A549 (cell line): ENCODE measurements at regions not wholly inside any gene's neighbourhood (a gene's known extent, or its start where the extent isn't known, plus 50 kb on each side); places are given as distances from the start of the nearest gene placed in this dataset.

Experiments used
- BHLHE40 ChIP-seq: IDR thresholded peaks from 2 replicates; pipeline ENCODE4 v1.6.1; 2012; ENCODE audit warnings: low read depth, low read length, inconsistent platforms
- CEBPB ChIP-seq, 2 experiments: fragments of >200 bp in 1 of 2; sonication (Bioruptor Twin) in 1 of 2; formaldehyde crosslinking in 1 of 2; IDR thresholded peaks; 2 replicates each; pipeline ENCODE4 v1.6.1; 2012 to 2016
- CTCF ChIP-seq: fragments of >200 bp; sonication (Bioruptor Twin); formaldehyde crosslinking; IDR thresholded peaks from 3 replicates; pipeline ENCODE4 v1.5.1; 2016
- FOSL2 ChIP-seq, 2 experiments: fragments of 450-650 bp in 1 of 2; fragments of >200 bp in 1 of 2; sonication (Bioruptor Twin) in 1 of 2; formaldehyde crosslinking; IDR thresholded peaks; 2 replicates each; pipeline versions ENCODE4 v1.5.0 to v1.6.1; 2016 to 2020; ENCODE audit warnings: mild to moderate bottlenecking in 1 of 2, moderate library complexity in 1 of 2
- JUN ChIP-seq, 2 experiments: fragments of >200 bp; sonication (Bioruptor Twin); formaldehyde crosslinking; IDR thresholded peaks; 2 replicates in 1 of 2; 3 replicates in 1 of 2; pipeline ENCODE4 v1.6.1; 2016 to 2017
- KDM5A ChIP-seq: fragments of 200-600 bp; sonication (generic); IDR thresholded peaks from 2 replicates; pipeline ENCODE4 v1.6.1; 2016; ENCODE audit warnings: antibody characterized with exemption, mild to moderate bottlenecking
- POLR2A ChIP-seq: IDR thresholded peaks from 2 replicates; pipeline ENCODE4 v1.6.1; 2012; ENCODE audit warnings: mild to moderate bottlenecking, low read length
- RAD21 ChIP-seq, 2 experiments: fragments of >200 bp in 1 of 2; sonication (Bioruptor Twin) in 1 of 2; formaldehyde crosslinking in 1 of 2; IDR thresholded peaks in 1 of 2; conservative IDR thresholded peaks in 1 of 2; 2 replicates in 1 of 2; 3 replicates in 1 of 2; pipeline ENCODE4 v1.6.1; 2012 to 2018; ENCODE audit warnings: inconsistent platforms in 1 of 2
- RFX5 ChIP-seq: fragments of 450-650 bp; IDR thresholded peaks from 2 replicates; pipeline ENCODE4 v1.7.1; 2014; ENCODE audit warnings: antibody characterized with exemption, mild to moderate bottlenecking, moderate library complexity

GRCh38 chr5:15285901-15286583, 213.9 kb upstream of the FBXL7 start:
- TF ChIP-seq RFX5 (no peak), CTCF (no peak), POLR2A (no peak), FOSL2 (IDR thresholded peaks at IDR 0.05) (no peak), FOSL2 (CRISPR knock-in tag; IDR thresholded peaks at IDR 0.05) (no peak), JUN (IDR thresholded peaks at IDR 0.05) (no peak), CEBPB (IDR thresholded peaks at IDR 0.05) (no peak), KDM5A (no peak), BHLHE40 (no peak), RAD21 (conservative IDR thresholded peaks at IDR 0.05 in 1 of 2, IDR thresholded peaks at IDR 0.05 in 1 of 2) (no peak)
